ENCODE measurements at regions not wholly inside any gene's neighbourhood (a gene's known extent, or its start where the extent isn't known, plus 50 kb on each side); places are given as distances from the start of the nearest gene placed in this dataset.

GRCh38 chr12:125463386-125463785 is 398.2 kb downstream of the AACS start:
- CTCF ChIA-PET (ENCODE audit: unreplicated experiment) = no interaction called here
- Histone ChIP-seq H3K9me2 (ENCODE audit: insufficient read depth, low read length) (no peaks in the 10 kb centered on the region), H4K20me1 (ENCODE audit: insufficient read depth, low read length) (no peaks in the 10 kb centered on the region), H3K9me3 (ENCODE audit: low read length) (no peaks in the 10 kb centered on the region), H3K36me3 (ENCODE audit: insufficient read depth, low read length) (no peaks in the 10 kb centered on the region), H3K4me1 (ENCODE audit: insufficient read depth, low read length, poor library complexity, severe bottlenecking) (peaks cover 7% of the 10 kb centered on the region), H3K79me2 (ENCODE audit: insufficient read depth, low read depth, low read length) (no peaks in the 10 kb centered on the region), H3K4me3 (ENCODE audit: low read depth, low read length, poor library complexity, severe bottlenecking) (no peak overlapping the region), H2AFZ (ENCODE audit: low read length) (no peak overlapping the region), H3K4me2 (ENCODE audit: low read length) (no peak overlapping the region), H3K27ac (ENCODE audit: low read depth, low read length, poor library complexity, severe bottlenecking) (no peak overlapping the region)
- no TSS peak for BruUV-seq (replicated peaks)
- POLR2A ChIA-PET = interaction anchor here (0.6 kb wide), 1 partner anchor 558 kb away, joined by 5 read pairs; no protein-coding TSS in a partner anchor
- TF ChIP-seq EZH2phosphoT487 (IDR thresholded peaks at IDR 0.05; ENCODE audit: borderline replicate concordance, low read depth, low read length) = no peak
- TF ChIP-seq, protein P1, sequence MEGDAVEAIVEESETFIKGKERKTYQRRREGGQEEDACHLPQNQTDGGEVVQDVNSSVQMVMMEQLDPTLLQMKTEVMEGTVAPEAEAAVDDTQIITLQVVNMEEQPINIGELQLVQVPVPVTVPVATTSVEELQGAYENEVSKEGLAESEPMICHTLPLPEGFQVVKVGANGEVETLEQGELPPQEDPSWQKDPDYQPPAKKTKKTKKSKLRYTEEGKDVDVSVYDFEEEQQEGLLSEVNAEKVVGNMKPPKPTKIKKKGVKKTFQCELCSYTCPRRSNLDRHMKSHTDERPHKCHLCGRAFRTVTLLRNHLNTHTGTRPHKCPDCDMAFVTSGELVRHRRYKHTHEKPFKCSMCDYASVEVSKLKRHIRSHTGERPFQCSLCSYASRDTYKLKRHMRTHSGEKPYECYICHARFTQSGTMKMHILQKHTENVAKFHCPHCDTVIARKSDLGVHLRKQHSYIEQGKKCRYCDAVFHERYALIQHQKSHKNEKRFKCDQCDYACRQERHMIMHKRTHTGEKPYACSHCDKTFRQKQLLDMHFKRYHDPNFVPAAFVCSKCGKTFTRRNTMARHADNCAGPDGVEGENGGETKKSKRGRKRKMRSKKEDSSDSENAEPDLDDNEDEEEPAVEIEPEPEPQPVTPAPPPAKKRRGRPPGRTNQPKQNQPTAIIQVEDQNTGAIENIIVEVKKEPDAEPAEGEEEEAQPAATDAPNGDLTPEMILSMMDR (conservative IDR thresholded peaks at IDR 0.05; ENCODE audit: low read length) = no peak
- intact Hi-C loops (cut with micrococcal nuclease; ENCODE audit: unreplicated experiment) = no loop called here
- DNase-seq (ENCODE audit: low spot score) = no peak

DNA sequence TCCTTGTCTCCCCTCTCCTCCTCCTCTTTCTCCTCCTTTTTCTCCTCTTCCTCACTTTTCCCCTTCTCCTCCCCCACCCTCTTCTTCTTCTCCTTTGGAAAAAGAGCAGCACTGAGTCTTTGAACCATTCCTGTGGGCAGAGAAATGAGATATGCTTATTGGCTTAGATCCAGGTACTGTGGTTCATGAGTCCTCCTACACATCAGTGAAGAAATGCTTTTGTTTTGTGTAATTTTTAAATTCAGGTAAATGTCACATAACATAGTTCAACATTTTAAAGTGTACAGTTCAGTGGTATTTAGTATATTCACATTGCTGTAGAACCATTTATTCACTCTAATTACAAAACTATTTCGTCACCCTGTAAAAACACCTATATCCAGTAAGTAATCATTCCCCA is 402.1 kb downstream of the AACS start:
- H3K4me2 ChIP-seq (ENCODE audit: low read length) = no peak overlapping the region
- no peaks in the 10 kb centered on the region for H4K20me1 ChIP-seq (ENCODE audit: insufficient read depth, low read length)
- no peaks in the 10 kb centered on the region for H3K36me3 ChIP-seq (ENCODE audit: insufficient read depth, low read length)
- no peaks in the 10 kb centered on the region for H3K9me2 ChIP-seq (ENCODE audit: insufficient read depth, low read length)
- DNase-seq (ENCODE audit: low spot score) = no peak
- ChIA-PET CTCF (ENCODE audit: unreplicated experiment) (no interaction called here), POLR2A (interaction anchor here (0.7 kb wide), 1 partner anchor 193 kb away, joined by 3 read pairs; no protein-coding TSS in a partner anchor)
- no peaks in the 10 kb centered on the region for H3K79me2 ChIP-seq (ENCODE audit: insufficient read depth, low read depth, low read length)
- H3K4me3 ChIP-seq (ENCODE audit: low read depth, low read length, poor library complexity, severe bottlenecking) = no peak overlapping the region
- intact Hi-C loops (cut with micrococcal nuclease; ENCODE audit: unreplicated experiment) = no loop called here
- no peaks in the 10 kb centered on the region for H3K9me3 ChIP-seq (ENCODE audit: low read length)
- H3K4me1 ChIP-seq (ENCODE audit: insufficient read depth, low read length, poor library complexity, severe bottlenecking) = peaks cover 7% of the 10 kb centered on the region
- BruUV-seq (replicated peaks) = no TSS peak
- H2AFZ ChIP-seq (ENCODE audit: low read length) = no peak overlapping the region
- H3K27ac ChIP-seq (ENCODE audit: low read depth, low read length, poor library complexity, severe bottlenecking) = no peak overlapping the region
- TF ChIP-seq, protein P1 (conservative IDR thresholded peaks at IDR 0.05; ENCODE audit: low read length) = no peak
- TF ChIP-seq EZH2phosphoT487 (IDR thresholded peaks at IDR 0.05; ENCODE audit: borderline replicate concordance, low read depth, low read length) = no peak

DNA sequence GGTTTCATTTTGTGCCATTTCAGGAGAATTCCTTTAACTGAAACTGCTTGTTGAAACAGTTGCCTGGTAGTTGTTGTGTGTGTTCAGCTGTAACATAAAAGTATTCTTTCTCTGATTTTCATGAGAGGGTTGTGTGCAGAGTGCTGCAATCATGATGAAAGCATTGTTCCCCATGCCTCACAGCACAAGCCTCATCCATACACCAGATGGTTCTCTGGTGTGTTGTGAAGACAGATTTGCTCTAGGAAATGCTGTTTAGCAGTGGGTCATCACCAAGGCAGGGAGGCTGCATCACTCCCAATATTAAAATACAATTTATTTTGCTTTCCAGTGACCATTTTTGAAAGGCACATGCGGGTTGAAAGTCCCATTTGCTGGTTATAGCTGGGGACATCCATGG is 404.4 kb downstream of the AACS start:
- H3K79me2 ChIP-seq (ENCODE audit: insufficient read depth, low read depth, low read length) = no peaks in the 10 kb centered on the region
- no peaks in the 10 kb centered on the region for H3K36me3 ChIP-seq (ENCODE audit: insufficient read depth, low read length)
- H2AFZ ChIP-seq (ENCODE audit: low read length) = no peak overlapping the region
- POLR2A ChIA-PET = no interaction called here
- intact Hi-C loops (cut with micrococcal nuclease; ENCODE audit: unreplicated experiment) = no loop called here
- H3K27ac ChIP-seq (ENCODE audit: low read depth, low read length, poor library complexity, severe bottlenecking) = no peak overlapping the region
- no peaks in the 10 kb centered on the region for H3K9me2 ChIP-seq (ENCODE audit: insufficient read depth, low read length)
- no peaks in the 10 kb centered on the region for H4K20me1 ChIP-seq (ENCODE audit: insufficient read depth, low read length)
- BruUV-seq (replicated peaks) = no TSS peak
- CTCF ChIA-PET (ENCODE audit: unreplicated experiment) = no interaction called here
- H3K4me1 ChIP-seq (ENCODE audit: insufficient read depth, low read length, poor library complexity, severe bottlenecking) = peaks cover 2% of the 10 kb centered on the region
- no peak for TF ChIP-seq EZH2phosphoT487 (IDR thresholded peaks at IDR 0.05; ENCODE audit: borderline replicate concordance, low read depth, low read length)
- TF ChIP-seq, protein P1 (conservative IDR thresholded peaks at IDR 0.05; ENCODE audit: low read length) = no peak
- H3K9me3 ChIP-seq (ENCODE audit: low read length) = no peaks in the 10 kb centered on the region
- H3K4me3 ChIP-seq (ENCODE audit: low read depth, low read length, poor library complexity, severe bottlenecking) = no peak overlapping the region
- no peak overlapping the region for H3K4me2 ChIP-seq (ENCODE audit: low read length)
- no peak for DNase-seq (ENCODE audit: low spot score)
